ENCODE measurements at regions not wholly inside any gene's neighbourhood (a gene's known extent, or its start where the extent isn't known, plus 50 kb on each side); places are given as distances from the start of the nearest gene placed in this dataset.

- no peak overlapping the region for H3K4me2 ChIP-seq (ENCODE audit: low read length)
- no peak for TF ChIP-seq EZH2phosphoT487 (IDR thresholded peaks at IDR 0.05; ENCODE audit: low read depth)
- no peak for TF ChIP-seq CTCF (IDR thresholded peaks at IDR 0.05; ENCODE audit: low read depth, low read length)
- no peak overlapping the region for H2AFZ ChIP-seq (ENCODE audit: low read depth, low read length)
- no peaks in the 10 kb centered on the region for H3K27me3 ChIP-seq (ENCODE audit: low read depth, low read length)
- H3K36me3 ChIP-seq (replicated peaks; ENCODE audit: low read depth, low read length) = no peaks in the 10 kb centered on the region
- H3K27ac ChIP-seq (ENCODE audit: low read length) = no peak overlapping the region
- H3K9ac ChIP-seq (ENCODE audit: low read length) = no peak overlapping the region
- no peaks in the 10 kb centered on the region for H3K79me2 ChIP-seq (ENCODE audit: low read length)
- H3K4me1 ChIP-seq (ENCODE audit: low read length) = peaks cover 8% of the 10 kb centered on the region
- no peaks in the 10 kb centered on the region for H4K20me1 ChIP-seq (ENCODE audit: insufficient read depth, low read length)
- no peak overlapping the region for H3K4me3 ChIP-seq (ENCODE audit: low read length)
- H3K9me3 ChIP-seq (ENCODE audit: insufficient read depth, low read length) = no peaks in the 10 kb centered on the region
Observed at GRCh38 chrX:39848900-39849299, 248.9 kb downstream of the BCOR start.

- Histone ChIP-seq H3K36me3 (replicated peaks; ENCODE audit: low read depth, low read length) (no peaks in the 10 kb centered on the region), H4K20me1 (ENCODE audit: insufficient read depth, low read length) (no peaks in the 10 kb centered on the region), H3K79me2 (ENCODE audit: low read length) (no peaks in the 10 kb centered on the region), H3K27ac (ENCODE audit: low read length) (no peak overlapping the region), H3K4me2 (ENCODE audit: low read length) (no peak overlapping the region), H3K9ac (ENCODE audit: low read length) (no peak overlapping the region), H3K9me3 (ENCODE audit: insufficient read depth, low read length) (no peaks in the 10 kb centered on the region), H3K4me3 (ENCODE audit: low read length) (no peak overlapping the region), H3K27me3 (ENCODE audit: low read depth, low read length) (no peaks in the 10 kb centered on the region), H3K4me1 (ENCODE audit: low read length) (peaks cover 20% of the 10 kb centered on the region), H2AFZ (ENCODE audit: low read depth, low read length) (no peak overlapping the region)
- TF ChIP-seq CTCF (IDR thresholded peaks at IDR 0.05; ENCODE audit: low read depth, low read length) = no peak
- TF ChIP-seq EZH2phosphoT487 (IDR thresholded peaks at IDR 0.05; ENCODE audit: low read depth) = no peak
Observed at GRCh38 chrX:39850209-39850608, 247.5 kb downstream of the BCOR start.

GRCh38 chrX:39850630-39851152 lies 247.1 kb downstream of the BCOR start:
- no peaks in the 10 kb centered on the region for H3K27me3 ChIP-seq (ENCODE audit: low read depth, low read length)

More at GRCh38 chrX:39850630-39851152, 247.1 kb downstream of the BCOR start:
- Histone ChIP-seq H3K36me3 (replicated peaks; ENCODE audit: low read depth, low read length) (no peaks in the 10 kb centered on the region), H4K20me1 (ENCODE audit: insufficient read depth, low read length) (no peaks in the 10 kb centered on the region), H3K4me3 (ENCODE audit: low read length) (no peak overlapping the region), H2AFZ (ENCODE audit: low read depth, low read length) (no peak overlapping the region), H3K27ac (ENCODE audit: low read length) (no peak overlapping the region), H3K9me3 (ENCODE audit: insufficient read depth, low read length) (no peaks in the 10 kb centered on the region), H3K79me2 (ENCODE audit: low read length) (no peaks in the 10 kb centered on the region), H3K4me1 (ENCODE audit: low read length) (peaks cover 24% of the 10 kb centered on the region), H3K4me2 (ENCODE audit: low read length) (no peak overlapping the region), H3K9ac (ENCODE audit: low read length) (no peak overlapping the region)
- TF ChIP-seq CTCF (IDR thresholded peaks at IDR 0.05; ENCODE audit: low read depth, low read length) (no peak), EZH2phosphoT487 (IDR thresholded peaks at IDR 0.05; ENCODE audit: low read depth) (no peak)

Measured in OCI-LY3 (cell line).